HG03103 (cell line): ENCODE measurements at regions not wholly inside any gene's neighbourhood (a gene's known extent, or its start where the extent isn't known, plus 50 kb on each side); places are given as distances from the start of the nearest gene placed in this dataset.
"Not testable (repeated sequence)": the region's sequence is repeated elsewhere in the genome, so short reads cannot be mapped to it uniquely, and the experiment has no call there.

Experiments
- ATAC-seq: cut with Tn5 transposase; IDR thresholded peaks from one replicate; pipeline ENCODE4 v1.9.1; 2021; ENCODE audit warnings: low read depth; ENCODE audit not compliant: unreplicated experiment

- ATAC-seq = no peak
These were observed 172.4 kb upstream of the NTF3 start for GRCh38 chr12:5259523-5259922.

- ATAC-seq = no peak
These were observed 171.8 kb upstream of the NTF3 start for GRCh38 chr12:5260086-5260485.

GRCh38 chr12:5260591-5261086, 171.3 kb upstream of the NTF3 start:
- ATAC-seq = no peak

GRCh38 chr12:5262450-5262849, 169.5 kb upstream of the NTF3 start:
- no peak for ATAC-seq

- ATAC-seq = no peak
These were observed 169.0 kb upstream of the NTF3 start for GRCh38 chr12:5262885-5263284.

- no peak for ATAC-seq
These were observed 167.9 kb upstream of the NTF3 start for GRCh38 chr12:5264006-5264405.

GRCh38 chr12:5267603-5268423, 164.1 kb upstream of the NTF3 start:
- no peak for ATAC-seq

- ATAC-seq = no peak
These were observed 163.3 kb upstream of the NTF3 start for GRCh38 chr12:5268424-5269210.

- ATAC-seq = no peak
These were observed 162.1 kb upstream of the NTF3 start for GRCh38 chr12:5269846-5270245.

GRCh38 chr12:5272018-5272785, 159.7 kb upstream of the NTF3 start:
- ATAC-seq = no peak

GRCh38 chr12:5273709-5274108, 158.2 kb upstream of the NTF3 start:
- no peak for ATAC-seq

- ATAC-seq = no peak
These were observed 155.5 kb upstream of the NTF3 start for GRCh38 chr12:5276327-5276880.

- ATAC-seq = no peak
These were observed 151.8 kb upstream of the NTF3 start for GRCh38 chr12:5280086-5280485.

- not testable (repeated sequence) for ATAC-seq
These were observed 141.5 kb upstream of the NTF3 start for GRCh38 chr12:5290368-5290767.

- ATAC-seq = no peak
These were observed 139.3 kb upstream of the NTF3 start for GRCh38 chr12:5292651-5293050.

GRCh38 chr12:5293773-5294172, 138.1 kb upstream of the NTF3 start:
- ATAC-seq = no peak

GRCh38 chr12:5294274-5295070, 137.4 kb upstream of the NTF3 start:
- no peak for ATAC-seq

- ATAC-seq = no peak
These were observed 136.8 kb upstream of the NTF3 start for GRCh38 chr12:5295151-5295550.

- ATAC-seq = no peak
These were observed 135.9 kb upstream of the NTF3 start for GRCh38 chr12:5295996-5296395.

- no peak for ATAC-seq
These were observed 130.4 kb upstream of the NTF3 start for GRCh38 chr12:5301539-5301938.
